HG02571 (cell line): ENCODE measurements at regions not wholly inside any gene's neighbourhood (a gene's known extent, or its start where the extent isn't known, plus 50 kb on each side); places are given as distances from the start of the nearest gene placed in this dataset.

Source experiments
- ATAC-seq: cut with Tn5 transposase; IDR thresholded peaks from one replicate; pipeline ENCODE4 v1.9.1; 2021; ENCODE audit warnings: mild to moderate bottlenecking, moderate library complexity; ENCODE audit not compliant: unreplicated experiment

- no peak for ATAC-seq
Measured at GRCh38 chr12:34289431-34290380, 267.4 kb downstream of the ALG10 start.

- ATAC-seq = no peak
Measured at GRCh38 chr12:34290381-34290995, 268.2 kb downstream of the ALG10 start.

- no peak for ATAC-seq
Measured at GRCh38 chr12:34291001-34291400, 268.7 kb downstream of the ALG10 start.

- ATAC-seq = no peak
Measured at GRCh38 chr12:34291426-34291901, 269.2 kb downstream of the ALG10 start.

- no peak for ATAC-seq
Measured at GRCh38 chr12:34292736-34293625, 270.7 kb downstream of the ALG10 start.

- no peak for ATAC-seq
Measured at GRCh38 chr12:34294137-34294536, 271.8 kb downstream of the ALG10 start.

- ATAC-seq = no peak
Measured at GRCh38 chr12:34294671-34295365, 272.5 kb downstream of the ALG10 start.

- no peak for ATAC-seq
Measured at GRCh38 chr12:34295366-34296142, 273.3 kb downstream of the ALG10 start.

GRCh38 chr12:34296143-34297041 lies 274.1 kb downstream of the ALG10 start:
- ATAC-seq = no peak

GRCh38 chr12:34297126-34297789 lies 275.0 kb downstream of the ALG10 start:
- ATAC-seq = no peak

- no peak for ATAC-seq
Measured at GRCh38 chr12:34297790-34298164, 275.5 kb downstream of the ALG10 start.

GRCh38 chr12:34298176-34298970 lies 276.1 kb downstream of the ALG10 start:
- no peak for ATAC-seq

GRCh38 chr12:34298971-34299801 lies 276.9 kb downstream of the ALG10 start:
- no peak for ATAC-seq

GRCh38 chr12:34299802-34300193 lies 277.5 kb downstream of the ALG10 start:
- ATAC-seq = no peak

GRCh38 chr12:34300376-34301250 lies 278.3 kb downstream of the ALG10 start:
- no peak for ATAC-seq
